WERI-Rb-1 (cell line): ENCODE measurements at regions not wholly inside any gene's neighbourhood (a gene's known extent, or its start where the extent isn't known, plus 50 kb on each side); places are given as distances from the start of the nearest gene placed in this dataset.

ENCODE experiments used
- DNase-seq: peaks from one replicate; pipeline ENCODE4 v3.0.0-alpha.2; 2020
- H3K27ac ChIP-seq: fragments of 250-450 bp; sonication (Bioruptor Pico); 2 replicates; pipeline ENCODE4 v1.5.1; 2020; ENCODE audit warnings: mild to moderate bottlenecking, moderate library complexity
- H3K27me3 ChIP-seq: fragments of 250-450 bp; sonication (Bioruptor Pico); 2 replicates; pipeline ENCODE4 v1.5.1; 2021; ENCODE audit warnings: mild to moderate bottlenecking, low read depth, moderate library complexity; ENCODE audit not compliant: insufficient read depth, severe bottlenecking
- H3K36me3 ChIP-seq: fragments of 250-450 bp; sonication (Bioruptor Pico); 2 replicates; pipeline ENCODE4 v1.5.1; 2020; ENCODE audit warnings: mild to moderate bottlenecking, moderate library complexity
- H3K4me3 ChIP-seq: 2 replicates; pipeline ENCODE4 v1.5.1; 2011; ENCODE audit warnings: low read depth, mild to moderate bottlenecking, control low read depth, low read length
- H3K9me3 ChIP-seq: fragments of 250-450 bp; sonication (Bioruptor Pico); 2 replicates; pipeline ENCODE4 v1.5.1; 2021; ENCODE audit warnings: mild to moderate bottlenecking, moderate library complexity; ENCODE audit not compliant: severe bottlenecking
- CTCF ChIP-seq: IDR thresholded peaks from 2 replicates; pipeline ENCODE4 v1.5.1; 2011; ENCODE audit warnings: low read depth, mild to moderate bottlenecking, control low read depth, inconsistent platforms, low read length

DNA sequence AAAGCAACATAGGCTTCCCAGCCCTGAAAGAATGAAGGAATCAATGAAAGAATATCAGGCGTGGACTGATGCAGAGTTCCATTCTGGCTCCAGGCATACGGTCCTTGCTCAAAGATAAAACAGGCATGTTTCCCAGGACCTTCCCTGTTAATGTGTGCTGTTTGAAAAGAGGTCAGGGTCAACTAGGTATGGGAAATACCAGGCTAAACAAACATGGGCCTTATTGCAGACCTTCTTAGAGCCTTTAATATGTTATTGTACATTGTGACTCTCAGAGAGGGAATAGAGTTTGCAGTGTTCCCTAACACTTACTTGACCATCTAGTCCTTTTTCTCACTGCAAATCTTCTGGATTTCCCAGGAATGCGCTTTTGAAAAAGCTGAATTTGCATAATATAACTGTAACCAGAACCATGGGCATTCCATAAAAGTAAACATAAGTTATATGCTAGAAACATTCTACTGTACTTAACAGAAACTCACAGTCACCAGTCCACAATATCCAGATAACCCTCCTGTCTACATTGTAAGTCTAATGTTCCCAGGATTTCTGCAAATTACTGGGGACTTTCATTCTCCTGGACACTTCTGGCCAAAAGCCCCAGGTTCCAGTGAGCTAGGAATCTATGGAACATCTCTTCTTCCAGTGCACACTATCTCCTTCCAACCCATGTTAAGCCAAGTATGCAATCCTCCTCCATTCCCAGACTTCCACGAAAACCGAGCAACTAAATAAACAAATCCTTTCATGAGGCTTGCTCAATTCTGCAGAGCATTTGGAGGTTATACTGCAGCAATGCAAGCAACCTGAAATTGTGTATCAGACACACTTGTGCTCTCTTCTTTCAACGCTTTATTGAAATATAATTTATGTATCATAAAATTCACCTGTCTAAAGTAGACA lies 486.6 kb downstream of the SETD4 start:
- no peaks in the 10 kb centered on the region for H3K9me3 ChIP-seq
- no peak for TF ChIP-seq CTCF
- H3K4me3 ChIP-seq = no peak overlapping the region
- peaks cover 97% of the 10 kb centered on the region for H3K27me3 ChIP-seq
- no peak for DNase-seq
- no peak overlapping the region for H3K27ac ChIP-seq
- H3K36me3 ChIP-seq = no peaks in the 10 kb centered on the region

DNA sequence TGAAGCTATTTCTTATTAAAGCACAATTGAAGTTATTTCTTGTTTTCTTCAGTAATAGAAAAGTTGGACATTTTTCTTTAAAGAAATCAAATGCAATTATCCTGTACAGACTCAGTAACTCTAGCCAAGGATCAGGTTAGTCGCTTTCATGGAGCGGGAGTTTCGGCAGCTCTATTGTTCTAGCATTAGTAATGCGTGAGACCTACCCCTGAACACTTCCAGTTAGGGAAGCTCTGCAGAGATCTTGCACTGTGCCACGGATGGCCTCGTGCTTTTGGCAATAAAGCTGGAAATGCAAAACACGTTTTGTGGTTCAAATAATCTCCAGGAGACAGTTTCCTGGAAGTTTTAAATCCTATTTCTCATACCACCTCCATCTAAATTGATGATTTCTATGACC lies 488.4 kb downstream of the SETD4 start:
- Histone ChIP-seq H3K36me3 (no peaks in the 10 kb centered on the region), H3K4me3 (no peak overlapping the region), H3K27ac (no peak overlapping the region), H3K27me3 (peaks cover 99% of the 10 kb centered on the region), H3K9me3 (no peaks in the 10 kb centered on the region)
- DNase-seq = no peak
- TF ChIP-seq CTCF = no peak

DNA sequence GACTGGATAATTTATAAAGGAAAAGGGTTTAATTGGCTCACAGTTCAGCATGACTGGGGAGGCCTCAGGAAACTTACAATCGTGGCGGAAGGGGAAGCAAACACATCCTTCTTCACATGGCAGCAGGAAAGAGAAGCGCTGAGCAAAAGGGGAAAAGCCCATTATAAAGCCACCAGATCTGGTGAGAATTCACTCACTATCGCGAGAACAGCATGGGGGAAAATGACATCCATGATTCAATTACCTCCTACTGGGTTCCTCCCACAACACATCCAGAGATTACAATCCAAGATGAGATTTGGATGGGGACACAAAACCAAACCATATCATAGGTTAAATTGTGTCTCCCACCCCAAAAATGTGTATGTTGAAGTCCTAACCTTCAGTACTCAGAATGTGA lies 491.7 kb downstream of the SETD4 start:
- no peak overlapping the region for H3K4me3 ChIP-seq
- no peak for TF ChIP-seq CTCF
- peaks cover 93% of the 10 kb centered on the region for H3K27me3 ChIP-seq
- no peaks in the 10 kb centered on the region for H3K36me3 ChIP-seq
- no peaks in the 10 kb centered on the region for H3K9me3 ChIP-seq
- DNase-seq = no peak
- no peak overlapping the region for H3K27ac ChIP-seq

GRCh38 chr21:35566874-35567273 lies 493.5 kb downstream of the SETD4 start:
- H3K4me3 ChIP-seq = no peak overlapping the region
- TF ChIP-seq CTCF = no peak
- no peak for DNase-seq
- H3K27me3 ChIP-seq = peaks cover 87% of the 10 kb centered on the region
- no peaks in the 10 kb centered on the region for H3K9me3 ChIP-seq
- H3K36me3 ChIP-seq = no peaks in the 10 kb centered on the region
- no peak overlapping the region for H3K27ac ChIP-seq

- no peak for DNase-seq
- no peaks in the 10 kb centered on the region for H3K36me3 ChIP-seq
- no peak for TF ChIP-seq CTCF
- H3K4me3 ChIP-seq = no peak overlapping the region
- H3K27ac ChIP-seq = no peak overlapping the region
- no peaks in the 10 kb centered on the region for H3K9me3 ChIP-seq
- H3K27me3 ChIP-seq = peaks cover 82% of the 10 kb centered on the region
Measured at GRCh38 chr21:35565204-35565611, 495.1 kb downstream of the SETD4 start.
